Choroid plexus epithelial cell (primary cell): ENCODE measurements at regions not wholly inside any gene's neighbourhood (a gene's known extent, or its start where the extent isn't known, plus 50 kb on each side); places are given as distances from the start of the nearest gene placed in this dataset.
A peak's percentile ranks its signal among the peaks of the same experiment; 100 is the strongest.

ENCODE experiments used
- DNase-seq: peaks from one replicate; pipeline ENCODE4 v3.0.0-alpha.2; 2010; ENCODE audit warnings: low read depth
- H3K4me3 ChIP-seq: 2 replicates; pipeline ENCODE4 v1.5.1; 2011; ENCODE audit warnings: low read depth, mild to moderate bottlenecking, control low read depth, low read length, moderate library complexity
- CTCF ChIP-seq: conservative IDR thresholded peaks from 2 replicates; pipeline ENCODE4 v1.5.1; 2011; ENCODE audit warnings: low read depth, mild to moderate bottlenecking, control low read depth, inconsistent platforms, low read length, moderate library complexity

DNA sequence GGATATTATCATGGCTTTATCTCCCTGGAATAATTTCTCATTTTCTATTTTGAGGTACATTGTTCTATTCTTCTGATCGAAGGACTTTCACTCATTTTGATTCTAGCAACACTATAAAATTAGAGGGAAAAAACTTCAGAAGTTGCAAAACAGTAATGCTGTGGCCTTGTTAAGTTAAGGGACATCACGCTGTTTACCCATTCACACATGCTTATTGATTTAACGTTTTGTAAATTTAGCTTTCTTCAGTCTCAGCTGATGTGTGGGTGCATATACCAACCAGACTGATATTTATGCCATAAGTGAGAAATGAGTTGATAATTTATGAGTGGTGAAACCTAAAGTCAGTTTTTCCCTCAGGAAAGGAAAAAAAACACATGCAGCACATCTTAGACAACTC is 63.5 kb upstream of the RELN start:
- H3K4me3 ChIP-seq, result no peak overlapping the region
- no peak for DNase-seq
- TF ChIP-seq CTCF, result no peak

GRCh38 chr7:104048055-104048454 is 58.6 kb upstream of the RELN start:
- no peak for DNase-seq
- H3K4me3 ChIP-seq, result no peak overlapping the region
- TF ChIP-seq CTCF, result no peak

DNA sequence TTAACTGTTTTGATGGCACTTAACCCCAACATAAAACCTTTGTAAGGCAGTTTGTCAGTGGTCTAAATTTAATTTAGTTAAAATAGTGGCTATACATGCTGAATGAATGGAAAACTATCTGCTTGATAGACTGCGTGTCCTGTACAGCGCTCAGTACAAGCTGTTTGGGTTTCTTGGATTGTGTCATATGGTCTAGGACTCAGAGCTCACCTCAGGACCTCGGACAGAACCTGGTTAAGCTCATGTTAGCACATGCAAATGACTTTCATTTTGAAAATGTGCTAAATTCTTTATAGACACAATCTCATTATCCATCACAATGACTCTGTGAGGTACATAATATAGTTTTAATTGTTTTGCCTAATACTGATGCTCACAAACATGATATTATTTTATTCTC is 55.7 kb upstream of the RELN start:
- peak; percentile 4 for DNase-seq
- no peak for TF ChIP-seq CTCF

GRCh38 chr7:104040666-104041065 is 51.2 kb upstream of the RELN start:
- no peak overlapping the region for H3K4me3 ChIP-seq
- TF ChIP-seq CTCF, result no peak
- no peak for DNase-seq

More for the DNA sequence above, 55.7 kb upstream of the RELN start:
- no peak overlapping the region for H3K4me3 ChIP-seq

DNA sequence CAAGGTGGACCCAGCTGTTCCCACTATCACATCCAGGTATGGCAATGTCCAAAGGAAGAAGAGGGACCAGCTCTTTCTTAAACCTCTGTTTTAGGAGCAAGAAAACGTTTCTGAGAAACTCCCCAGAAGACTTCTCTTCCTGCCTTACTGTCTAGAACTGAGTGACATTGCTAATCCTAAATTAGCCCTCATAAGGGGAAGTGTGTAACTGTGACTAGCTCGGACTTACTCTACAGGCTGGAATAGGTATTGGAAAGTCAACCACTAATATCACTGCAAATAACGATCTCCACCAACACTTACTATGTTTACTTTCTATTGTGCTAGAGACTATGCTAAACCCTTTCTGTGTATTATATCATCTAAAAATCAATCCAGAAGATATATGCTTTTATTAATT is 49.9 kb upstream of the RELN start:
- no peak overlapping the region for H3K4me3 ChIP-seq
- TF ChIP-seq CTCF, result no peak
- no peak for DNase-seq
